Activated effector memory CD4-positive, alpha-beta T cell treated with anti-CD3 and anti-CD28 coated beads, Interleukin-2, amount 50 U/mL, for 16 hours (primary cell): ENCODE measurements at regions not wholly inside any gene's neighbourhood (a gene's known extent, or its start where the extent isn't known, plus 50 kb on each side); places are given as distances from the start of the nearest gene placed in this dataset.
"Not testable (repeated sequence)": the region's sequence is repeated elsewhere in the genome, so short reads cannot be mapped to it uniquely, and the experiment has no call there.

Experiments
- DNase-seq: peaks from one replicate; pipeline ENCODE4 v3.0.0-alpha.2; 2020

- no peak for DNase-seq
Measured at GRCh38 chr2:121152861-121153260, 132.1 kb downstream of the TFCP2L1 start.

- no peak for DNase-seq
Measured at GRCh38 chr2:121153516-121153915, 131.5 kb downstream of the TFCP2L1 start.

- DNase-seq: no peak
Measured at GRCh38 chr2:121155502-121156056, 129.4 kb downstream of the TFCP2L1 start.

GRCh38 chr2:121157481-121157880 lies 127.5 kb downstream of the TFCP2L1 start:
- not testable (repeated sequence) for DNase-seq

- DNase-seq: no peak
Measured at GRCh38 chr2:121159291-121160071, 125.5 kb downstream of the TFCP2L1 start.

- DNase-seq: no peak
Measured at GRCh38 chr2:121160366-121160765, 124.6 kb downstream of the TFCP2L1 start.

GRCh38 chr2:121161272-121161671 lies 123.7 kb downstream of the TFCP2L1 start:
- no peak for DNase-seq

GRCh38 chr2:121162893-121163292 lies 122.1 kb downstream of the TFCP2L1 start:
- no peak for DNase-seq

- no peak for DNase-seq
Measured at GRCh38 chr2:121164042-121164441, 121.0 kb downstream of the TFCP2L1 start.

GRCh38 chr2:121165038-121165542 lies 119.9 kb downstream of the TFCP2L1 start:
- no peak for DNase-seq
